Myocyte (in vitro differentiated cells): ENCODE measurements at regions not wholly inside any gene's neighbourhood (a gene's known extent, or its start where the extent isn't known, plus 50 kb on each side); places are given as distances from the start of the nearest gene placed in this dataset.

Source experiments
- DNase-seq: peaks from one replicate; pipeline ENCODE4 v3.0.0-alpha.2; 2012; ENCODE audit warnings: low read depth

DNA sequence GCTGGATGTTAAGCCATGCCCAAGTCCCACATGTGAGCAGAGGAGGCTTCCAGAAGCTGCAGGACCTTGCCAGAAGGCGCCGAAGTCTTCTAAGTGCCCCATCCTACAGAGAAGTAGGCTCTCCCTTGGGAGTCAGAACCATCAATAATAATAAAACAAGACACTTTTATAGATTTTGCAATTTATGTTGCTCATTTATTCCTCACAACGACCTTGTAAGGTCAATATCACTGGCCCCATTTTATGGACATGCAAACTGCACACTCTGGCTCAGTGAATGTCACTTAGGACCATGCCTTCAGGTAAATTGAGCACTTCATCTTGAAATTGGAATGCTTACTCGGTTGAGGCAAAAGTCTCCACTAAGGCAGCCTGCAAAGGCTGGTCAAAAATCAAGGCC, 170.4 kb downstream of the BCOR start:
- DNase-seq, result no peak

- no peak for DNase-seq
Measured at GRCh38 chrX:39928704-39929378, 168.9 kb downstream of the BCOR start.

GRCh38 chrX:39929379-39930025, 168.3 kb downstream of the BCOR start:
- DNase-seq, result no peak

GRCh38 chrX:39930786-39931528, 166.8 kb downstream of the BCOR start:
- DNase-seq, result peak; percentile 35

DNA sequence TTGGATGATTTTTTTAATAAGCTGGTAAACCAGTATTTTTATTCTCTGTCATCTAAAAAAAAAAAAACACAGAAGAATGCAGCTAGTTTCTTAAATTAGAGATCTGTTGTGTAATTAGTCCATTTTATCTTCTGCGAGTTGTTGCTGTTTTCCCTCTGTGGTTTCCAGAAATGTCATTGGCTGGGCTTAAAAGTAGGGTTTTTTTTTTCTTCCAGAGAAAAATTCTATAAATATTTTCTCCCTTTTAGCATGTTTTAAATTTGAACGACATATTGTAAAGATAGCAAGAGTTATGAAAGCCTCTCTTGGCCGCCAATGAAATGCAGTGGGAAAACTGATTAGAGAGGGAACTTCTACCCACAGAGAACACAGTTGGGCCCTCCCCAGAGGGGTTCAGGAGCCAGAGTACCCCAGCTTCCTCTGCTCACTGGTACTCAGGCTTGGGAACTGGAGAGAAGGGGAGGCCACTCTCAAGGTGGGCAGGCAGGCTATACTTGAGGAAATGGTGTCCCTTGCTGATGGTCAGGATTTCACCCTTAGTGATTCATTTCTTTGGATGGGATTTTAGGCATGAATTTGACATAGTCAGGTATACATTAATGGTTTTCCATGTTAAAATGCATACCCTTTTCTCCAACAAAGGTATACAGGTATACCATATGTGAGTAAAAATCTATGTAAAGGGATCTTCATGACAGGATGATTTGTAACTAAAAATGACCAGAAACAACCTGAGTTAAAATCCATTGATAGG, 166.1 kb downstream of the BCOR start:
- DNase-seq, result no peak

- DNase-seq, result no peak
Measured at GRCh38 chrX:39935411-39936064, 162.2 kb downstream of the BCOR start.

- no peak for DNase-seq
Measured at GRCh38 chrX:39936886-39937770, 160.6 kb downstream of the BCOR start.

- no peak for DNase-seq
Measured at GRCh38 chrX:39938466-39938865, 159.3 kb downstream of the BCOR start.

- DNase-seq, result no peak
Measured at GRCh38 chrX:39939678-39940077, 158.1 kb downstream of the BCOR start.

DNA sequence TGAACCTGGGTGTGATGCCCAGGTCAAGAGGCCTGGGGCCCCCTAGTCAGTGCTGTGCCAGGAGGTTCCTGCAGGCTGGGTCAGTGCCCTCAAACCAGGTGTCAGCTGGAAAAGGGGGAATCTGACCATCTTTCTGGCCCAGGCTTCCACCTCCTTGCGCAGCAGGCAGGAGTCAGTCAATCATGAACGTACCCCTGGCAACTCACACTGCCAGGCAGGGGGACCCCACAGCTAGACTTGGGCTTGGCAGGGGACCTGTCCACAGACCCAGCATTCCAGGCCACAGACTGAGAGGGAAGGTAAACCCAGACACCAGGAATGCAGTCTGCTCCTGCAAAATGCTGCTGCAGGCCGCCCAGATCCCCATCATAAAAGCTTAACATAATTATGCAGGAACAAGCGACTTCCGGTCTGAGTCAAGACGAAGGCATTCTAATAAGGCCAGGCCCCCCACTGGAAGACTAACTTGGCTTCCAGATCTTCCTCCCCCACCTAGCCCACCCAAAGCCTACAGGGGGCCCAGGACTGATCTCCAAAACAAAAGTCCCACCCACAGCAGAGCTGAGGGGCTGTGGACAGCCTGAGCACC, 156.3 kb downstream of the BCOR start:
- DNase-seq, result no peak

DNA sequence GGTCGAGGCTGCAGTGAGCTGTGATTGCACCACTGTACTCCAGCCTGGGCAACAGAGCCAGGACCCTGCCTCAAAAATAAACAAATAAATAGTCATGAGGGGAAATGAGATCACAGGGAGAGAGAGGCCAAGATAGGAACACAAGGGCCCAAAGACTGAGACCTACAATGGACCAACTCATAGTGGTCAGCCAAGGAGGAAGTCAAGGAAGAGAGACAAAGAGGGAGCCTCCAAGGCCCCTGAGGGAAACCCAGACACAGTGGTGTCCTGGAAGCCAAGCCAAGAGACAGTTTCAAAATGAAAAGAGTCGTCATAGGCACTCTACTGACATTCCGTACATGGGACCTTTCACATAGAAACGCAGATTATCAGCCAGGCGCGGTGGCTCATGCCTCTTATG, 153.3 kb downstream of the BCOR start:
- DNase-seq, result no peak

DNA sequence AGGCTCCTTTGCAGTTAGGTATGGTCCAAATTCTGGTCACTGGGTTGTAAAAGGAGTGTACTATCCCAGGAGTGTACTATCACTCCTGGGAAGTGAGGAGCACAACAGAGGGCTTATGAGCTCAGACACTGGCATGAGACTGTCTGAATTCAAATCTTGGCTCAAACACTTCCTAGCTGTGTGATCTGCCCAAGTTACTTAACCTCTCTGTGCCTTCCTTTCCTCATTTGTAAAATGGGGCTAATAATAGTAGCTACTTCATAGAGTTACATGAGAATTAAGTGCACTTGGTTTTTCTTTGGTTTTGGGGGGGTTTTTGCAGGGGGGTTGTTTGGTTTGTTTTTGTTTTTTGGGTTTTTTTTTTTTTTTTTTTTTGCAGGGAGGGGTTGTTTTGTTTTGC, 152.0 kb downstream of the BCOR start:
- DNase-seq, result no peak

GRCh38 chrX:39946822-39947221, 150.9 kb downstream of the BCOR start:
- DNase-seq, result peak; percentile 90

GRCh38 chrX:39948582-39948981, 149.2 kb downstream of the BCOR start:
- DNase-seq, result no peak

GRCh38 chrX:39950018-39950688, 147.6 kb downstream of the BCOR start:
- no peak for DNase-seq

DNA sequence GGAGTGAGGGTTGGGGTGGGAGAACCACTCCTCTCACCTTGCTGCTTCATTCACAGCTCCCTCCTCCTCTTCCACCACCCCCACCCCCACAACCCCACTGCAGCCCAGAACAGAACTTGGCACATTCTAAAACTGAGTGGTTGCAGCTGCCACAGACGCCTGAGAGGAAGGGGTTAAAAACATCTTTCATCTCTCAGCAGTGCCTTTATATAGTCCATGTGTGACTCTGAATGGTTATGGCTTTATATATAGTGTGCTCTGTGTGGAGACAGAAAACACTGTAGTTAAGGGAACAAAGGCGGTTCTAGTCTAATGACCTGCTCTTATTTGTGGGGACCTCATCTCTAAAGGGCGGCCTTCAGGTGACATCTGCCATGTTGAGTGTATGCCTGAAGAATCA, 144.8 kb downstream of the BCOR start:
- DNase-seq, result no peak

DNA sequence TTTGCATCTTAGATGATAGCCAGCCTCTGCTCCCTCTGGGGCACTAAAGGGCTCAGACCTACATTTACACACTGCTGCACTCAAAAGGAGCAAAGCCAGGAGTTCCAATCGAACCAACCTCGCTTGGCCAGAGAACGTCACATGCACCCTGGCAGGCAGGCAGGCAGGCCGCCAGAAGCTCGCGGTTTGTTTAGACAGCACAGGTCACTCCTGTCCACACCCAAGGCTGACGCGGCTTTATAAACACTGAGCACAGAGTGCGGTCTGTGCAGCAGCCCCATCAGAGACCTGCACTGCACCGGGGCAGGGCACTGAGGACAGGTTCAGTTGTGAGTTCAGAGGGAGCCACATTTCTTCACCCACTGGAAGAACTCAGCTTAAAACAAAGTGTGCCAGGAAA, 143.9 kb downstream of the BCOR start:
- no peak for DNase-seq

DNA sequence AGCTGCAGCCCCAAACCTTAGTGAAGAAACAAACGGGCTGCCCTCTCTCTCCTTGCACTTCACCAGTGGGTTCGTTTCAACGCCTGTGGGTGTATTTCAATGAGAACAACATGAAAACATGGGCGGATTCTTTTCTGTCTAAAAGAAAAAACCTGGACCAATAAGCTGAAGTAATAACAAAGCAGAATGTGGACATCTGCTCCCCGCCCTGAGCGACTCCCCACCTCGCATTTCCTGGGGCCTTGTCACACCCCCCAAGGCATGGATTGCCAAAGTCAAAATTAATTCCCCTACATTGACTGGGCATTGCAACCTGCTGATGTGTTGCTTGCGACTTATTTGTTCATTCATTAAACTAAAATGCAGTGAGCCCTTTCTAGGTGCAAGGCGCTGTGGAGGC, 142.9 kb downstream of the BCOR start:
- DNase-seq, result no peak

- DNase-seq, result no peak
Measured at GRCh38 chrX:39955625-39956024, 142.1 kb downstream of the BCOR start.
